Mesendoderm (in vitro differentiated cells): ENCODE measurements at regions not wholly inside any gene's neighbourhood (a gene's known extent, or its start where the extent isn't known, plus 50 kb on each side); places are given as distances from the start of the nearest gene placed in this dataset.

Source experiments
- DNase-seq: peaks from one replicate; pipeline ENCODE4 v3.0.0; 2013
- H2AK5ac ChIP-seq: 2 replicates; pipeline ENCODE4 v1.6.1; 2013; ENCODE audit warnings: low read length, inconsistent platforms
- H2BK120ac ChIP-seq: 2 replicates; pipeline ENCODE4 v1.6.1; 2013; ENCODE audit warnings: low read depth, mild to moderate bottlenecking, low read length, moderate library complexity, mixed read lengths
- H2BK15ac ChIP-seq: replicated peaks from 2 replicates; pipeline ENCODE4 v1.6.1; 2013; ENCODE audit warnings: low read depth, mild to moderate bottlenecking, moderate library complexity
- H2BK5ac ChIP-seq: 2 replicates; pipeline ENCODE4 v1.6.1; 2013; ENCODE audit warnings: low read length, inconsistent platforms
- H3K18ac ChIP-seq: 2 replicates; pipeline ENCODE4 v1.6.1; 2013; ENCODE audit warnings: mild to moderate bottlenecking, low read length, mixed read lengths
- H3K23ac ChIP-seq: one replicate; pipeline ENCODE4 v1.6.1; 2013; ENCODE audit warnings: low read length
- H3K27ac ChIP-seq: 2 replicates; pipeline ENCODE4 v1.5.1; 2013; ENCODE audit warnings: low read depth, mild to moderate bottlenecking, inconsistent platforms, low read length, moderate library complexity
- H3K27me3 ChIP-seq: 2 replicates; pipeline ENCODE4 v1.6.1; 2013; ENCODE audit warnings: low read length, control low read depth, mild to moderate bottlenecking, inconsistent platforms; ENCODE audit not compliant: insufficient read depth, poor library complexity
- H3K36me3 ChIP-seq: 2 replicates; pipeline ENCODE4 v1.6.1; 2013; ENCODE audit warnings: low read length, inconsistent platforms; ENCODE audit not compliant: control insufficient read depth, insufficient read depth
- H3K4ac ChIP-seq: one replicate; pipeline ENCODE4 v1.6.1; 2013; ENCODE audit warnings: low read depth, mild to moderate bottlenecking, low read length, moderate library complexity
- H3K4me1 ChIP-seq: 2 replicates; pipeline ENCODE4 v1.6.1; 2013; ENCODE audit warnings: low read depth, low read length, inconsistent platforms; ENCODE audit not compliant: control insufficient read depth
- H3K4me2 ChIP-seq: 2 replicates; pipeline ENCODE4 v1.6.1; 2013; ENCODE audit warnings: low read length
- H3K4me3 ChIP-seq: 2 replicates; pipeline ENCODE4 v1.5.1; 2013; ENCODE audit warnings: mild to moderate bottlenecking, low read length
- H3K56ac ChIP-seq: one replicate; pipeline ENCODE4 v1.6.1; 2013; ENCODE audit warnings: low read length
- H3K79me1 ChIP-seq: 2 replicates; pipeline ENCODE4 v1.6.1; 2013; ENCODE audit warnings: low read length, inconsistent platforms
- H3K79me2 ChIP-seq: 2 replicates; pipeline ENCODE4 v1.6.1; 2013; ENCODE audit warnings: mild to moderate bottlenecking, low read length; ENCODE audit not compliant: control insufficient read depth, insufficient read depth
- H3K9ac ChIP-seq: 2 replicates; pipeline ENCODE4 v1.6.1; 2013; ENCODE audit warnings: low read length, inconsistent platforms
- H4K5ac ChIP-seq: one replicate; pipeline ENCODE4 v1.6.1; 2013; ENCODE audit warnings: low read length
- H4K8ac ChIP-seq: one replicate; pipeline ENCODE4 v1.6.1; 2013; ENCODE audit warnings: low read depth, mild to moderate bottlenecking, control low read depth, low read length, moderate library complexity
- WGBS: extraction: QIAGEN DNeasy Blood & Tissue Kit; methylation state at CpG from one replicate; pipeline ENCODE4 v1.1.7; 2013; ENCODE audit warnings: low lambda C conversion rate, missing lambda C conversion rate; ENCODE audit not compliant: insufficient coverage; ENCODE audit errors: extremely low coverage; 5-methylcytosine and 5-hydroxymethylcytosine counted together

- no peak overlapping the region for H2AK5ac ChIP-seq
- no peak overlapping the region for H2BK120ac ChIP-seq
- H3K79me2 ChIP-seq, result no peaks in the 10 kb centered on the region
- H3K4me1 ChIP-seq, result peaks cover 2% of the 10 kb centered on the region
- WGBS, result no CpG with 5 or more reads among the region's 5 CpGs
- H3K56ac ChIP-seq, result no peak overlapping the region
- H3K4ac ChIP-seq, result no peak overlapping the region
- H3K23ac ChIP-seq, result no peak overlapping the region
- DNase-seq, result no peak
- no peaks in the 10 kb centered on the region for H3K36me3 ChIP-seq
- H2BK15ac ChIP-seq, result no peak overlapping the region
- peak overlapping the region; percentile 65 for H4K8ac ChIP-seq
- no peak overlapping the region for H3K4me2 ChIP-seq
- H3K27ac ChIP-seq, result no peak overlapping the region
- no peak overlapping the region for H4K5ac ChIP-seq
- H3K79me1 ChIP-seq, result no peaks in the 10 kb centered on the region
- no peak overlapping the region for H3K9ac ChIP-seq
- H2BK5ac ChIP-seq, result no peak overlapping the region
- H3K27me3 ChIP-seq, result no peaks in the 10 kb centered on the region
- no peak overlapping the region for H3K18ac ChIP-seq
- no peak overlapping the region for H3K4me3 ChIP-seq
Observed at GRCh38 chr12:72082986-72083820, 144.6 kb downstream of the TPH2 start.

- no CpG with 5 or more reads among the region's 1 CpG for WGBS
- no peak overlapping the region for H3K4ac ChIP-seq
- H3K23ac ChIP-seq, result no peak overlapping the region
- H4K8ac ChIP-seq, result no peak overlapping the region
- H3K18ac ChIP-seq, result no peak overlapping the region
- H2BK120ac ChIP-seq, result no peak overlapping the region
- no peak overlapping the region for H3K56ac ChIP-seq
- H2AK5ac ChIP-seq, result no peak overlapping the region
- no peak overlapping the region for H3K27ac ChIP-seq
- no peaks in the 10 kb centered on the region for H3K79me2 ChIP-seq
- H3K36me3 ChIP-seq, result no peaks in the 10 kb centered on the region
- no peak overlapping the region for H4K5ac ChIP-seq
- no peak overlapping the region for H2BK15ac ChIP-seq
- DNase-seq, result no peak
- H3K79me1 ChIP-seq, result no peaks in the 10 kb centered on the region
- H2BK5ac ChIP-seq, result no peak overlapping the region
- no peak overlapping the region for H3K4me2 ChIP-seq
- no peak overlapping the region for H3K9ac ChIP-seq
- H3K4me1 ChIP-seq, result peaks cover 2% of the 10 kb centered on the region
- H3K27me3 ChIP-seq, result no peaks in the 10 kb centered on the region
- H3K4me3 ChIP-seq, result no peak overlapping the region
Observed at GRCh38 chr12:72084061-72084460, 145.4 kb downstream of the TPH2 start.

- H4K8ac ChIP-seq, result no peak overlapping the region
- WGBS, result no CpG with 5 or more reads among the region's 1 CpG
- H3K9ac ChIP-seq, result no peak overlapping the region
- H3K4me2 ChIP-seq, result no peak overlapping the region
- no peak overlapping the region for H2BK120ac ChIP-seq
- no peak overlapping the region for H2BK15ac ChIP-seq
- no peaks in the 10 kb centered on the region for H3K27me3 ChIP-seq
- DNase-seq, result no peak
- no peaks in the 10 kb centered on the region for H3K36me3 ChIP-seq
- no peaks in the 10 kb centered on the region for H3K79me1 ChIP-seq
- no peak overlapping the region for H3K18ac ChIP-seq
- peaks cover 2% of the 10 kb centered on the region for H3K4me1 ChIP-seq
- no peak overlapping the region for H3K23ac ChIP-seq
- H3K27ac ChIP-seq, result no peak overlapping the region
- no peak overlapping the region for H3K56ac ChIP-seq
- H4K5ac ChIP-seq, result no peak overlapping the region
- H3K4ac ChIP-seq, result no peak overlapping the region
- H3K79me2 ChIP-seq, result no peaks in the 10 kb centered on the region
- H3K4me3 ChIP-seq, result no peak overlapping the region
- H2BK5ac ChIP-seq, result no peak overlapping the region
- H2AK5ac ChIP-seq, result no peak overlapping the region
Observed at GRCh38 chr12:72084880-72085279, 146.2 kb downstream of the TPH2 start.

- H4K8ac ChIP-seq, result no peak overlapping the region
- H3K79me1 ChIP-seq, result no peaks in the 10 kb centered on the region
- no peak for DNase-seq
- no peak overlapping the region for H2BK5ac ChIP-seq
- H3K27me3 ChIP-seq, result no peaks in the 10 kb centered on the region
- peaks cover 2% of the 10 kb centered on the region for H3K4me1 ChIP-seq
- no peak overlapping the region for H3K56ac ChIP-seq
- H3K27ac ChIP-seq, result no peak overlapping the region
- no peak overlapping the region for H3K4me3 ChIP-seq
- no peak overlapping the region for H4K5ac ChIP-seq
- H3K9ac ChIP-seq, result no peak overlapping the region
- no peak overlapping the region for H2AK5ac ChIP-seq
- H3K4ac ChIP-seq, result no peak overlapping the region
- H3K23ac ChIP-seq, result no peak overlapping the region
- H2BK120ac ChIP-seq, result no peak overlapping the region
- H3K18ac ChIP-seq, result no peak overlapping the region
- H3K36me3 ChIP-seq, result no peaks in the 10 kb centered on the region
- no peak overlapping the region for H2BK15ac ChIP-seq
- no peaks in the 10 kb centered on the region for H3K79me2 ChIP-seq
- no peak overlapping the region for H3K4me2 ChIP-seq
Observed at GRCh38 chr12:72089678-72090077, 151.0 kb downstream of the TPH2 start.

GRCh38 chr12:72093424-72093823 is 154.8 kb downstream of the TPH2 start:
- Histone ChIP-seq H3K4ac (no peak overlapping the region), H3K9ac (no peak overlapping the region), H3K27ac (no peak overlapping the region), H3K23ac (no peak overlapping the region), H2BK120ac (no peak overlapping the region), H2AK5ac (no peak overlapping the region), H4K5ac (no peak overlapping the region), H3K79me1 (no peaks in the 10 kb centered on the region), H2BK5ac (no peak overlapping the region), H4K8ac (no peak overlapping the region), H3K4me3 (no peak overlapping the region), H2BK15ac (no peak overlapping the region), H3K36me3 (no peaks in the 10 kb centered on the region), H3K56ac (no peak overlapping the region), H3K4me2 (no peak overlapping the region), H3K18ac (no peak overlapping the region), H3K79me2 (no peaks in the 10 kb centered on the region), H3K27me3 (no peaks in the 10 kb centered on the region), H3K4me1 (no peaks in the 10 kb centered on the region)
- WGBS, result no CpG with 5 or more reads among the region's 2 CpGs
- DNase-seq, result no peak

- no peaks in the 10 kb centered on the region for H3K4me1 ChIP-seq
- no peak overlapping the region for H2BK15ac ChIP-seq
- no peaks in the 10 kb centered on the region for H3K79me1 ChIP-seq
- no peaks in the 10 kb centered on the region for H3K27me3 ChIP-seq
- H3K4ac ChIP-seq, result no peak overlapping the region
- no peak overlapping the region for H3K27ac ChIP-seq
- H3K56ac ChIP-seq, result no peak overlapping the region
- no peaks in the 10 kb centered on the region for H3K79me2 ChIP-seq
- H3K23ac ChIP-seq, result no peak overlapping the region
- no peaks in the 10 kb centered on the region for H3K36me3 ChIP-seq
- H2BK120ac ChIP-seq, result no peak overlapping the region
- no peak overlapping the region for H2AK5ac ChIP-seq
- no peak overlapping the region for H3K18ac ChIP-seq
- H3K4me3 ChIP-seq, result no peak overlapping the region
- H3K9ac ChIP-seq, result no peak overlapping the region
- H4K5ac ChIP-seq, result no peak overlapping the region
- WGBS, result no CpG with 5 or more reads among the region's 2 CpGs
- H4K8ac ChIP-seq, result no peak overlapping the region
- no peak overlapping the region for H2BK5ac ChIP-seq
- DNase-seq, result no peak
- no peak overlapping the region for H3K4me2 ChIP-seq
Observed at GRCh38 chr12:72093930-72094329, 155.3 kb downstream of the TPH2 start.
